CD14-positive monocyte (primary cell): ENCODE measurements at regions not wholly inside any gene's neighbourhood (a gene's known extent, or its start where the extent isn't known, plus 50 kb on each side); places are given as distances from the start of the nearest gene placed in this dataset.

Experiments used
- DNase-seq, 3 donors: peaks; one replicate each; pipeline ENCODE4 v3.0.0-alpha.2; 2011 to 2022
- H2AFZ ChIP-seq: 2 replicates; pipeline ENCODE4 v1.6.0; 2012; ENCODE audit warnings: mild to moderate bottlenecking, low read depth, low read length, inconsistent platforms; ENCODE audit not compliant: insufficient read depth, poor library complexity, severe bottlenecking
- H3K27ac ChIP-seq, 2 donors: 1 replicate in 1 of 2; 2 replicates in 1 of 2; pipeline ENCODE4 v1.5.1; 2012 to 2013; ENCODE audit warnings: low read length in 2 of 2, control low read depth in 1 of 2, inconsistent platforms in 1 of 2, low read depth in 1 of 2, mild to moderate bottlenecking in 1 of 2
- H3K27me3 ChIP-seq, 2 donors: one replicate each; pipeline versions ENCODE4 v1.6.0 to v1.6.1; 2011 to 2013; ENCODE audit warnings: low read length in 2 of 2; ENCODE audit not compliant: control insufficient read depth in 2 of 2, insufficient read depth in 2 of 2
- H3K36me3 ChIP-seq, 2 donors: replicated peaks in 1 of 2; 1 replicate in 1 of 2; 2 replicates in 1 of 2; pipeline versions ENCODE4 v1.5.1 to v1.6.1; 2012 to 2013; ENCODE audit warnings: low read length in 2 of 2, control low read depth in 1 of 2, inconsistent platforms in 1 of 2, mild to moderate bottlenecking in 1 of 2; ENCODE audit not compliant: insufficient read depth in 2 of 2, control insufficient read depth in 1 of 2
- H3K4me1 ChIP-seq, 2 donors: 1 replicate in 1 of 2; 2 replicates in 1 of 2; pipeline versions ENCODE4 v1.5.1 to v1.6.1; 2012 to 2013; ENCODE audit warnings: low read length in 2 of 2, control low read depth in 1 of 2, inconsistent platforms in 1 of 2, mild to moderate bottlenecking in 1 of 2, moderate library complexity in 1 of 2; ENCODE audit not compliant: insufficient read depth in 2 of 2, control insufficient read depth in 1 of 2
- H3K4me2 ChIP-seq: replicated peaks from 2 replicates; pipeline ENCODE3; 2012; ENCODE audit warnings: low read length, moderate library complexity, mild to moderate bottlenecking; ENCODE audit not compliant: poor library complexity, severe bottlenecking; ENCODE audit errors: extremely low read depth
- H3K4me3 ChIP-seq, 3 experiments: fragments of 200-600 bp in 1 of 3; sonication (generic) in 1 of 3; replicated peaks in 1 of 3; 1 replicate in 2 of 3; 2 replicates in 1 of 3; pipeline ENCODE4 v1.5.1; 2011 to 2013; ENCODE audit warnings: low read length in 3 of 3, mild to moderate bottlenecking in 3 of 3, control low read depth in 2 of 3, low read depth in 2 of 3, inconsistent platforms in 1 of 3, moderate library complexity in 1 of 3
- H3K79me2 ChIP-seq: 2 replicates; pipeline ENCODE4 v1.6.0; 2012; ENCODE audit warnings: mild to moderate bottlenecking, control low read depth, inconsistent platforms, low read length, moderate library complexity; ENCODE audit not compliant: insufficient read depth
- H3K9ac ChIP-seq: 2 replicates; pipeline ENCODE4 v1.6.0; 2017; ENCODE audit warnings: low read length, mild to moderate bottlenecking; ENCODE audit not compliant: insufficient read depth, poor library complexity, severe bottlenecking
- H3K9me3 ChIP-seq, 2 donors: replicated peaks in 1 of 2; 1 replicate in 1 of 2; 2 replicates in 1 of 2; pipeline versions ENCODE4 v1.5.1 to v1.6.1; 2012 to 2013; ENCODE audit warnings: low read length in 2 of 2, control low read depth in 1 of 2; ENCODE audit not compliant: control insufficient read depth in 1 of 2, insufficient read depth in 1 of 2
- H4K20me1 ChIP-seq: 2 replicates; pipeline ENCODE4 v1.6.0; 2012; ENCODE audit warnings: mild to moderate bottlenecking, low read length, control low read depth, moderate library complexity; ENCODE audit not compliant: insufficient read depth
- H3K27ac Mint-ChIP-seq, 7 donors: one replicate each; pipeline ENCODE4 v1.8.0; 2020; ENCODE audit warnings: mild to moderate bottlenecking in 7 of 7, mixed read lengths in 7 of 7, moderate library complexity in 6 of 7, inconsistent platforms in 2 of 7
- H3K27me3 Mint-ChIP-seq, 3 donors: one replicate each; pipeline ENCODE4 v1.8.0; 2021 to 2022; ENCODE audit warnings: low read depth in 3 of 3, mild to moderate bottlenecking in 3 of 3, mixed read lengths in 3 of 3, moderate library complexity in 3 of 3, inconsistent platforms in 1 of 3
- H3K36me3 Mint-ChIP-seq, 2 donors: one replicate each; pipeline ENCODE4 v1.8.0; 2020; ENCODE audit warnings: mixed read lengths in 2 of 2, inconsistent platforms in 1 of 2, mild to moderate bottlenecking in 1 of 2
- H3K4me1 Mint-ChIP-seq: one replicate; pipeline ENCODE4 v1.8.0; 2020; ENCODE audit warnings: mild to moderate bottlenecking, mixed read lengths
- H3K4me3 Mint-ChIP-seq, 2 donors: one replicate each; pipeline ENCODE4 v1.8.0; 2020; ENCODE audit warnings: mild to moderate bottlenecking in 2 of 2, mixed read lengths in 2 of 2, moderate library complexity in 1 of 2
- H3K9me3 Mint-ChIP-seq, 7 donors: one replicate each; pipeline ENCODE4 v1.8.0; 2020 to 2022; ENCODE audit warnings: mixed read lengths in 7 of 7, mild to moderate bottlenecking in 6 of 7, moderate library complexity in 6 of 7, inconsistent platforms in 2 of 7
- WGBS: methylation state at CpG from one replicate; pipeline ENCODE4 v1.1.5; 2013; ENCODE audit warnings: missing lambda C conversion rate; ENCODE audit not compliant: insufficient coverage; 5-methylcytosine and 5-hydroxymethylcytosine counted together
- intact Hi-C, 2 donors: fragments of 100-400 bp; cut with micrococcal nuclease; formaldehyde crosslinking; loops; one replicate each; pipeline versions ENCODE4 v1.15.0 to v1.15.1; 2023
- TF ChIP-seq, protein P1 (sequence below): fragments of 200-600 bp; IDR thresholded peaks from one replicate; pipeline ENCODE4 v1.8.0; 2022; ENCODE audit warnings: antibody characterized with exemption, mild to moderate bottlenecking

GRCh38 chr19:27964185-27964584 is 1248.8 kb downstream of the UQCRFS1 start:
- H3K36me3 Mint-ChIP-seq: no peaks in the 10 kb centered on the region
- Histone ChIP-seq H3K79me2 (no peaks in the 10 kb centered on the region), H3K36me3 (no peaks in the 10 kb centered on the region), H3K4me3 (no peak overlapping the region), H2AFZ (no peak overlapping the region), H3K27me3 (no peaks in the 10 kb centered on the region), H3K9ac (no peak overlapping the region), H3K4me1 (no peaks in the 10 kb centered on the region), H3K27ac (no peak overlapping the region), H3K9me3 (no peaks in the 10 kb centered on the region), H4K20me1 (no peaks in the 10 kb centered on the region), H3K4me2 (no peak overlapping the region)
- no peak overlapping the region for H3K27ac Mint-ChIP-seq
- no peaks in the 10 kb centered on the region for H3K4me1 Mint-ChIP-seq
- TF ChIP-seq, protein P1, sequence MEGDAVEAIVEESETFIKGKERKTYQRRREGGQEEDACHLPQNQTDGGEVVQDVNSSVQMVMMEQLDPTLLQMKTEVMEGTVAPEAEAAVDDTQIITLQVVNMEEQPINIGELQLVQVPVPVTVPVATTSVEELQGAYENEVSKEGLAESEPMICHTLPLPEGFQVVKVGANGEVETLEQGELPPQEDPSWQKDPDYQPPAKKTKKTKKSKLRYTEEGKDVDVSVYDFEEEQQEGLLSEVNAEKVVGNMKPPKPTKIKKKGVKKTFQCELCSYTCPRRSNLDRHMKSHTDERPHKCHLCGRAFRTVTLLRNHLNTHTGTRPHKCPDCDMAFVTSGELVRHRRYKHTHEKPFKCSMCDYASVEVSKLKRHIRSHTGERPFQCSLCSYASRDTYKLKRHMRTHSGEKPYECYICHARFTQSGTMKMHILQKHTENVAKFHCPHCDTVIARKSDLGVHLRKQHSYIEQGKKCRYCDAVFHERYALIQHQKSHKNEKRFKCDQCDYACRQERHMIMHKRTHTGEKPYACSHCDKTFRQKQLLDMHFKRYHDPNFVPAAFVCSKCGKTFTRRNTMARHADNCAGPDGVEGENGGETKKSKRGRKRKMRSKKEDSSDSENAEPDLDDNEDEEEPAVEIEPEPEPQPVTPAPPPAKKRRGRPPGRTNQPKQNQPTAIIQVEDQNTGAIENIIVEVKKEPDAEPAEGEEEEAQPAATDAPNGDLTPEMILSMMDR: no peak
- intact Hi-C loops: no loop called here
- no peak for DNase-seq
- no peak overlapping the region for H3K4me3 Mint-ChIP-seq
- peaks cover 0 to 3% (median 0%) of the 10 kb centered on the region in 7 donors for H3K9me3 Mint-ChIP-seq
- peaks cover 0 to 7% (median 1%) of the 10 kb centered on the region in 3 donors for H3K27me3 Mint-ChIP-seq

DNA sequence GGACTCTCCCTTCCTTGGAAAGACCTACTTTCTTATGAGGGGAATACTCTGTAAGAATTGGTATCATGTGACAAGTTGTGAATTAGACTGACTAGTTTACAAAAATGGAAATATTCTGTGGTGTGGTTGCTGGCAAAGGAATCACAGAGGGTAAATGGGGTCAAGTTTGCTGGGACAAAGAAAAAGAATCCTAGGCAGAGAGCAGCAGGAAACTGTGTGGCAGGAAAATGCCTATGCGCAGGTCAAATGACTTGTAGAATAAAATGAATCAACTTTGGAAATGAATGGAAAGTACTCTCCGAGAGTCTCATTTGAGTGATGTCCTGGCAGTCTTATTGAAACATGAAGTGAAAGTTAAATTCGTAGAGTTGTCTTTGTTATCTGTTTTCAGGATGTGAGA is 1250.7 kb downstream of the UQCRFS1 start:
- no peak overlapping the region for H3K27ac Mint-ChIP-seq
- DNase-seq: no peak
- Histone ChIP-seq H3K4me1 (no peaks in the 10 kb centered on the region), H3K4me2 (no peak overlapping the region), H3K27me3 (no peaks in the 10 kb centered on the region), H3K36me3 (no peaks in the 10 kb centered on the region), H3K9me3 (no peaks in the 10 kb centered on the region), H3K79me2 (no peaks in the 10 kb centered on the region), H4K20me1 (no peaks in the 10 kb centered on the region), H3K9ac (no peak overlapping the region), H2AFZ (no peak overlapping the region), H3K27ac (no peak overlapping the region), H3K4me3 (no peak overlapping the region)
- intact Hi-C loops: no loop called here
- TF ChIP-seq, protein P1: no peak
- H3K9me3 Mint-ChIP-seq: peaks cover 0 to 3% (median 0%) of the 10 kb centered on the region in 7 donors
- peaks cover 0 to 7% (median 1%) of the 10 kb centered on the region in 3 donors for H3K27me3 Mint-ChIP-seq
- H3K4me1 Mint-ChIP-seq: no peaks in the 10 kb centered on the region
- H3K4me3 Mint-ChIP-seq: no peak overlapping the region
- H3K36me3 Mint-ChIP-seq: no peaks in the 10 kb centered on the region
- WGBS: 80% methylated on average over 1 of the region's 3 CpGs
